Activated gamma-delta T cell (primary cell): ENCODE measurements at regions not wholly inside any gene's neighbourhood (a gene's known extent, or its start where the extent isn't known, plus 50 kb on each side); places are given as distances from the start of the nearest gene placed in this dataset.

Experiments
- DNase-seq: peaks from one replicate; lab custom pipeline; 2025; lab: John Stamatoyannopoulos, UW

DNA sequence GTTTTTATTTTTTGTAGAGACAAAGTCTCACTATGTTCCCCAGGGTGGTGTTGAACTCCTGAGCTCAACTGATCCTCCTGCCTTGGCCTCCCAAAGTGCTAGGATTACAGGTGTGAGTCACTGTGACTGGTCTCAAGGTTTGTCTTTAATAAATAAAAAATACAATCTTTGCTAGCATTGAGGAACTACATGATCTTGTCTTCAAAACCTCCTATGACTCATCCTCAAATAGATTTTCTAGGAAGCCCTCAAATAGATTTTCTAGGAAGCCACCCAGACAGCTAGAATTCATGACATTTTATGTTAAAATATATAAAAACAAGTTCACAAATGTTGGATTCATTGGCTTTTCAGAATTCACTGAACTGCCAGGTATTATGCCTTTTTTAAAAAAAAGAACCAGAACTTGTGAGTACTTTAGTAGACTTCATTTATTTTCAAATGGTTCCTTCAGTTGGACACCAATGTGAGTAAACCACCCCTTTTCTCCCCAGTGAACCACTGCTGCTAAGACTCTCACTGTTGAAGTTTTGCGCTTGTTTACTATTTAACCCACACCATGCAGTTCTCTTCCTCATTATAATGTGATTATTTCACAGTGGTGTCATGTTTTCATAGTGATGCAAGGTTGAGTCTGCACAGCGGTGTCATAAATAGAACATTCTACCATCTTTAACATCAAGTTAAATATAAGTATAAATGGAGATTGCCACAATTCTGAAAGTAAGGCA, 303.9 kb downstream of the CASP12 start:
- no peak for DNase-seq

- DNase-seq, result no peak
Observed at GRCh38 chr11:104588970-104589369, 309.3 kb downstream of the CASP12 start.

- DNase-seq, result no peak
Observed at GRCh38 chr11:104588446-104588845, 309.8 kb downstream of the CASP12 start.

GRCh38 chr11:104584823-104585222, 313.4 kb downstream of the CASP12 start:
- DNase-seq, result no peak

- no peak for DNase-seq
Observed at GRCh38 chr11:104583857-104584256, 314.4 kb downstream of the CASP12 start.

DNA sequence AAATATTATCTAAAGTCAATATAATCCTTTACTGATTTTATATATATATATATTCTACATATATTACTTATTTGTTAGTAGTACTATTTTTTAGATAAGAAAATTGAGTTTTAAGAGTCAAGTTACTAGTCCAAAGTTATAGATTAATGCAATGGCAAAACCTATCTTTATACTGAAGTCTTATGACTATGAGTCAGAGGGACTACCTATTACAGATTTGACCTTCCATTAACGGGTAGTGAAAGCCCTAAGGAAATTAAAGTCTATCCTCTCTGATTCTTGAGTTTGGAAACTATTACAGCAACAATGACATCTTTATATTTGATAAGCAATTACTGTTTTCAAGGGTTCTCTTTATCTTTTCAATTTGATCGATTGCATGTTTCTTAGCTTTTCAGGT, 315.8 kb downstream of the CASP12 start:
- no peak for DNase-seq

- no peak for DNase-seq
Observed at GRCh38 chr11:104581246-104581980, 316.8 kb downstream of the CASP12 start.

GRCh38 chr11:104573441-104573990, 324.7 kb downstream of the CASP12 start:
- no peak for DNase-seq

DNA sequence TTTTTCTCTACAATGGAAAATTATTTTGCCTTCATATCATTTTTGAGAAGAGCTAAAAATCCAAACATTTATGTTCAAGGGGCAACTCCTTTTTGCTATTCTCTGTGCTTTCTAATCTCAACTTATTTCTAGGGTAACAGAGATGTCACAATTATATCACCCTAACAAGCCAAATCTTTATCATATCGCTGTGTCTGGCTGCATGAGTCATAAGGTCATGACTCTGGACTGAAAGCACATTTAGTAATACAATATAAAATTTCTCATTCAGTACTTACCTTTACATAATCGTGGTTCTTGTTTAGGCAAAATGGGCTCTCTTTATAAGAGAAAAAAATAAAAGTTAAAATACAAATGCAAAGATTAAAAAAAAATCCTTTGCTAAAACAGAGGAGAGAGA, 326.0 kb downstream of the CASP12 start:
- no peak for DNase-seq

- DNase-seq, result no peak
Observed at GRCh38 chr11:104570078-104570701, 328.1 kb downstream of the CASP12 start.

GRCh38 chr11:104565583-104565961, 332.7 kb downstream of the CASP12 start:
- DNase-seq, result no peak

DNA sequence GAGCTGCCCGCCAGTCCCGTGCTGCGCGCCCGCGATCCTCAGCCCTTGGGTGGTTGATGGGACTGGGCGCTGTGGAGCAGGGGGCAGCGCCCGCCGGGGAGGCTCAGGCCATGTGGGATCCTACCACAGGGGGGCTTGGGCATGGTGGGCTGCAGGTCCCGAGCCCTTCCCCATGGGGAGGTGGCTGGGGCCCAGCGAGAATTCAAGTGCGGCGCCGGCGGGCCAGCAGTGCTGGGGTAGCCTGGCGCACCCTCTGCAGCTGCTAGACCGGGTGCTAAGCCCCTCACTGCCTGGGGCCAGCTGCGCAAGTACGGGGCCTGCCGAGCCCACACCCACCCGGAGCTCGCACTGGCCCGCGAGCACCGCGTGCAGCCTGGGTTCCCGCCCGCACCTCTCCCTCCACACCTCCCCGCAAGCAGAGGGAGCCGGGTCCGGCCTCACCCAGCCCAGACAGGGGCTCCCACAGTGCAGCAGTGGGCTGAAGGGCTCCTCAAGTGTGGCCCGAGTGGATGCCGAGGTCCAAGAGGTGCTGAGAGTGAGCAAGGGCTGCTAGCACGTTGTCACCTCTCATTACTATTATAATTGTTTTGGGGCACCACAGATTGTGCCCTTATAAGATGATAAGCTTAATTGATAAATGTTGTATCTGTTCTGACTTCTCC, 333.2 kb downstream of the CASP12 start:
- peak; percentile 4 for DNase-seq

DNA sequence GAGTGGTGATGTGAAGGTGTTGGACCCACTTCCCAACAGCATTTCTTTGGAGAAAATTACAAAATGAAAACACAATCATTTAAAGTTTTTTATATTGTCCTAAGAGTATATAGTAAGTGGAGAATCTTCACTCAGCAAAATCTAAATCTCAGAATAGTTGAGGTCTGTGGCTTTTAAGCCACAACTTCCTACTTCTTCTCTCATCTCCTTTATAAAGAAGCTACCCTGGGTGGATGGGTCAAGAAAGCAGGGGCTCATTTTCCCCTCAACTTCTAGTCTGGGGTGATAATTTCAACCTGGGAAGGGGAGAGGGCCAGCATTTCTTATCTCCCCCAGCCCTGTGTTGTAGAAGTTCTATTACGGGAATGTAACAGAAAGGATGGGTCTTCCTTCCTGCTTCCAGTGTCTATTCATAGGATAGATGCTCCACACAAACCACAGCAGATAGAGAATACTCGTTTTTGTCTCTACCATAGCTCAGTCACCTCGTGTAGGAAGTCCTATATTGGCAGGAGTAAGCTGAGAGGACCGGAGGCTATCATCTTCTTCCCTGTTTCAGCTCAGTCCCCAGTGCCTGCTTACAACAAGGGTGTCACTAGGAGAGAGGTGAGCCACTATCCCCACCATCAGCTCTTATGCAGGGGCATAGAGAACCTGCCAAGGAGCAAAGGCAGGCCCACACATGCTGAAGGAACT, 341.5 kb downstream of the CASP12 start:
- DNase-seq, result no peak

DNA sequence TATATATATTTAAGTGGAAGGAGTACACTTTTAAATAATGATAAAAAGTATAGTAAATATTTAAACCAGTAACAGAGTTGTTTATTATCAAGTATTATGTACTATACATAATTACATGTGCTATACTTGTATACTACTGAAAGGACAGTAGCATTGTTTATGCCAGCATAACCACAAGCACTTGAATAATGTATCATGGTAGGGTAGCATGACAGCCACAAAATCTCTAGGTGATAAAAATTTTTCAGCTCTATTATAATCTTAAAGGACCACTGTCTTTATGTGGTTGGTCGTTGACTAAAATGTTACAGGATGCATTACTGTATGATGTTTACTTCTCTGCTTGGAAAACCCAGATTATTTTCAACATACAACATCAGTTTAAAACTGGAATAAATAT, 349.2 kb downstream of the CASP12 start:
- no peak for DNase-seq

GRCh38 chr11:104547996-104548661, 350.1 kb downstream of the CASP12 start:
- DNase-seq, result no peak

DNA sequence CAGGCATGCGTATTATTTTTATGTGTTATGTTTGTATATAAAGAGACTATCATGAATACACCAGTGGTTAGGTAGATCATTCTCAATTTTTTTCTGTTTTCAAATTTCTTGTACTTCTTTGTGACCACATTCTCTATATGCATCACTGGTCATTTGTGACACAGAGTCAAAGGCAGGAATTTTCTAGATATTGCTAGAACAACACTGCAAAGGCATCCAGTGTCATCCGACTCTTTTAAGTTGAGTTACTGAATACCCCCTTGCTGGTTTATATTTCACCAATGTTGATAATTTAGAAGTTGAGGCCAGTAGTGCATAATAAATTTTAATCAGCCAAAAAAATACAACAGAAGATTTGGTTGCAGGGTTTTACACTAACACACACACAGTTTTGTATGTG, 351.8 kb downstream of the CASP12 start:
- DNase-seq, result no peak

- no peak for DNase-seq
Observed at GRCh38 chr11:104541701-104542100, 356.6 kb downstream of the CASP12 start.

DNA sequence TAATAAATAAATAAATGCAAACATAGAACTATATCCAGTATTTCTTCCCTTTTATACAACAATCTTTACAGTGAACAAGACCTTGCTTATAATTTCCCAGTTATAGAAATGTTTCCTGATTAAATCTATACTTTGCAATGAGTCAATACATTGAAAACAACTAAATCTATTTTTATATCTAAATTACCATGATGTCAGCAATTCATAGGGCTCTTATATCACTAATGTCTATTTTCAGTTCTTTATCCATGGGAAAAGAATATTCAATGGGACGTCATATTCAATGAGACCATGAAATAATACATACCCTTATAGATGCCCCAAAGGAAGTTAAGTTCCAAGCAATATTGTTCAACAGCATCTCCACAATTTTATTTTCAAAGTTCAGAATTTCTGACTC, 359.9 kb downstream of the CASP12 start:
- DNase-seq, result no peak

GRCh38 chr11:104534278-104534677, 364.0 kb downstream of the CASP12 start:
- no peak for DNase-seq

DNA sequence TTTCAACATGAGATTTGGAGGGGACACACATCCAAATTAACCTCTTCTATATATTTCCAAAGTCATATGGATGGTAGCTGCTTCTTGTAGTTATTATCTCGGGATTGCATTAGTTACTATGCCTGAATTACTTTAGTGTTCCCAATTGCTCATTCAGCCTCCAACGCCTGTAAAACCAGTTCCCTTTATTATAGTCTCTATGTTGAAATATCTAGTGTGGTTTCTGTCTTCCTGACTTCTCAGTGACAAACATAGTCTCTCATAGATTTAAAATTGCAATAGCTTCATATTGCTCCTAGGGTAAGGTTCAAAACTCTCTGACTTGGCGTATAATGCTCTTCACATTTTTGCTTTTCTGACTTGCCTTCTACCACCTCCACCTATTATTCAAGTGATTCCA, 366.4 kb downstream of the CASP12 start:
- no peak for DNase-seq

GRCh38 chr11:104531075-104531474, 367.1 kb upstream of the PDGFD start:
- DNase-seq, result no peak
